ENCODE measurements at regions not wholly inside any gene's neighbourhood (a gene's known extent, or its start where the extent isn't known, plus 50 kb on each side); places are given as distances from the start of the nearest gene placed in this dataset.
"Not testable (repeated sequence)": the region's sequence is repeated elsewhere in the genome, so short reads cannot be mapped to it uniquely, and the experiment has no call there.

- TF ChIP-seq EZH2 (IDR thresholded peaks at IDR 0.05; ENCODE audit: low read depth): no peak
- no peak for TF ChIP-seq CTCF (conservative IDR thresholded peaks at IDR 0.05)
- no peaks in the 10 kb centered on the region for H3K9me3 ChIP-seq (ENCODE audit: insufficient read depth, low read depth)
- no peak overlapping the region for H3K4me2 ChIP-seq
- no peak for DNase-seq
- H3K79me2 ChIP-seq (ENCODE audit: low read depth): no peaks in the 10 kb centered on the region
- no peak overlapping the region for H2AFZ ChIP-seq
- no peak overlapping the region for H3K27ac ChIP-seq
- H3K36me3 ChIP-seq (ENCODE audit: low read depth): no peaks in the 10 kb centered on the region
- no peak overlapping the region for H3K4me3 ChIP-seq
- H3K27me3 ChIP-seq (ENCODE audit: insufficient read depth, low read depth): peaks cover 7% of the 10 kb centered on the region
- no TSS peak for BruUV-seq (replicated peaks)
- H3K9me2 ChIP-seq (ENCODE audit: insufficient read depth): no peaks in the 10 kb centered on the region
- no peaks in the 10 kb centered on the region for H3F3A ChIP-seq (ENCODE audit: insufficient read depth, low read depth)
- POLR2A ChIA-PET (ENCODE audit: unreplicated experiment): no interaction called here
- intact Hi-C loops (cut with micrococcal nuclease; ENCODE audit: unreplicated experiment): no loop called here
- no peaks in the 10 kb centered on the region for H3K4me1 ChIP-seq (replicated peaks; ENCODE audit: insufficient read depth)
- CTCF ChIA-PET: no interaction called here
- H4K20me1 ChIP-seq (ENCODE audit: insufficient read depth): no peaks in the 10 kb centered on the region
Measured at GRCh38 chr9:118674942-118675341, 694.3 kb downstream of the BRINP1 start.

- H3K4me2 ChIP-seq; H3K79me2 ChIP-seq (ENCODE audit: low read depth); H3K9me3 ChIP-seq (ENCODE audit: insufficient read depth, low read depth); H3K4me1 ChIP-seq (replicated peaks; ENCODE audit: insufficient read depth); POLR2A ChIA-PET (ENCODE audit: unreplicated experiment); H3K36me3 ChIP-seq (ENCODE audit: low read depth); H3K9me2 ChIP-seq (ENCODE audit: insufficient read depth); DNase-seq; H4K20me1 ChIP-seq (ENCODE audit: insufficient read depth); H3K4me3 ChIP-seq; H3F3A ChIP-seq (ENCODE audit: insufficient read depth, low read depth); H3K27me3 ChIP-seq (ENCODE audit: insufficient read depth, low read depth); intact Hi-C loops (cut with micrococcal nuclease; ENCODE audit: unreplicated experiment); BruUV-seq (replicated peaks); CTCF ChIA-PET; H2AFZ ChIP-seq; H3K27ac ChIP-seq: not testable (repeated sequence)
Measured at GRCh38 chr9:118677936-118678653, 691.1 kb downstream of the BRINP1 start.

- DNase-seq: no peak
- H3K79me2 ChIP-seq (ENCODE audit: low read depth): no peaks in the 10 kb centered on the region
- H3F3A ChIP-seq (ENCODE audit: insufficient read depth, low read depth): no peaks in the 10 kb centered on the region; the same call in 1 of the 2 replicates
- H3K9me2 ChIP-seq (ENCODE audit: insufficient read depth): no peaks in the 10 kb centered on the region
- POLR2A ChIA-PET (ENCODE audit: unreplicated experiment): no interaction called here
- no peaks in the 10 kb centered on the region for H4K20me1 ChIP-seq (ENCODE audit: insufficient read depth)
- H3K4me2 ChIP-seq: no peak overlapping the region
- H3K27me3 ChIP-seq (ENCODE audit: insufficient read depth, low read depth): no peaks in the 10 kb centered on the region
- no peaks in the 10 kb centered on the region for H3K9me3 ChIP-seq (ENCODE audit: insufficient read depth, low read depth)
- no peaks in the 10 kb centered on the region for H3K36me3 ChIP-seq (ENCODE audit: low read depth)
- no peak overlapping the region for H2AFZ ChIP-seq
- BruUV-seq (replicated peaks): no TSS peak
- TF ChIP-seq CTCF (conservative IDR thresholded peaks at IDR 0.05) (no peak), EZH2 (IDR thresholded peaks at IDR 0.05; ENCODE audit: low read depth) (no peak)
- intact Hi-C loops (cut with micrococcal nuclease; ENCODE audit: unreplicated experiment): no loop called here
- CTCF ChIA-PET: no interaction called here
- no peaks in the 10 kb centered on the region for H3K4me1 ChIP-seq (replicated peaks; ENCODE audit: insufficient read depth)
- H3K27ac ChIP-seq: no peak overlapping the region
- H3K4me3 ChIP-seq: no peak overlapping the region
Measured at GRCh38 chr9:118686959-118687358, 682.3 kb downstream of the BRINP1 start.

- H3K4me2 ChIP-seq: no peak overlapping the region
- no peak for DNase-seq
- no peaks in the 10 kb centered on the region for H3K36me3 ChIP-seq (ENCODE audit: low read depth)
- H2AFZ ChIP-seq: no peak overlapping the region
- no peaks in the 10 kb centered on the region for H3F3A ChIP-seq (ENCODE audit: insufficient read depth, low read depth)
- H3K79me2 ChIP-seq (ENCODE audit: low read depth): no peaks in the 10 kb centered on the region
- TF ChIP-seq EZH2 (IDR thresholded peaks at IDR 0.05; ENCODE audit: low read depth): no peak
- TF ChIP-seq CTCF (conservative IDR thresholded peaks at IDR 0.05): no peak
- ChIA-PET CTCF (no interaction called here), POLR2A (ENCODE audit: unreplicated experiment) (no interaction called here)
- intact Hi-C loops (cut with micrococcal nuclease; ENCODE audit: unreplicated experiment): no loop called here
- H3K27me3 ChIP-seq (ENCODE audit: insufficient read depth, low read depth): no peaks in the 10 kb centered on the region
- H3K9me3 ChIP-seq (ENCODE audit: insufficient read depth, low read depth): no peaks in the 10 kb centered on the region; the same call in 1 of the 2 replicates
- H3K4me3 ChIP-seq: no peak overlapping the region
- no peak overlapping the region for H3K27ac ChIP-seq
- H4K20me1 ChIP-seq (ENCODE audit: insufficient read depth): no peaks in the 10 kb centered on the region
- H3K4me1 ChIP-seq (replicated peaks; ENCODE audit: insufficient read depth): no peaks in the 10 kb centered on the region
- H3K9me2 ChIP-seq (ENCODE audit: insufficient read depth): no peaks in the 10 kb centered on the region
- no TSS peak for BruUV-seq (replicated peaks)
Measured at GRCh38 chr9:118689280-118689679, 680.0 kb downstream of the BRINP1 start.
